ENCODE measurements at regions not wholly inside any gene's neighbourhood (a gene's known extent, or its start where the extent isn't known, plus 50 kb on each side); places are given as distances from the start of the nearest gene placed in this dataset.

DNA sequence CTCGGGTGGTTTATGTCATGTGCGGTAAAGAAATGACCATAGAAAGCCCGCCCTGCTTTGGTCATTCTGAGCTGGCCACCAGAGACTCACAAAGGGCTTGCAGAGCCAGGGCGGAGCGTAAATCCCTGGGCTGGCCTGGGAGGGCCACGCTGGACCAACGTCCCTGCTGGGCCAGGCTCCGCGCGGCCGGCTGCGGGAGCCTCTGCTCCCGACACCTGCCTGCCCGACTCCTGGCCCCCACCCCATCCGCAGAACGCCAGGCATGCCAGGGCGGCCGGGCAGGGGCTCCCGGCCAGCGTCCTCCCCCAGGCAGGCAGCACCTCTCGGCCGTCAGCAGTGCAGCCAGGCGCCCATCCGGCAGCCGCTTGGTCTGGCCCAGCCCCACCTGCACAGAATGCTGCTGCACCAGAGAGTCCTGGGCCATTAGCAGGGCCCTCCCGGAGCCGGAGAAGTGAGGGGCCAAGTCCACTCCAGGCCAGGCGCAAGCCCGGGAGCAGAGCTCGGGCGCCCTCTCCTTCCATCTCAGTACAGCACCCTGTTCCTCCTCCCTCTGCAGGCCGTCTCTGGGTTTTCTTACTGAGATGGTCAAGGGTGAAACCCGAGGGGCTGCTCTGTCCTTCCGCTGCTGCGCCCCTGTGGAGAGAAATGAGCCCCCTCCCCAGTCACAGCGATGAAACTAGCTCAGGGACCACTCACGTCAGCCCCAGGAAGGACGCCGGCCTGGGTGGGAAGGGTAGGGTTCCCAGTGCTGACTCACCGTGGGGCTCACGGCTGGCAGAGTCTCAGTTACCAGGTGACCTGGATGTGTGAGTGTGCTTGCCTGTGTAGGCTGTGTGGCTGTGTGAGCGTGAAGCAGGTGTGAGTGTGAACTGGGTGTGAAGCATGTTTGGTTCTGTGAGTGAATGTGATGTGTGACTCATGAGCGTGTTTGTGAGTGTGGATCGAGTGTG is 83.3 kb downstream of the PTGR3 start:
- TF ChIP-seq CTCF (conservative IDR thresholded peaks at IDR 0.05; ENCODE audit: low read depth, low read length), result no peak
- no peak overlapping the region for H3K4me3 ChIP-seq (ENCODE audit: low read length)
- DNase-seq (ENCODE audit: low read depth), result no peak

DNA sequence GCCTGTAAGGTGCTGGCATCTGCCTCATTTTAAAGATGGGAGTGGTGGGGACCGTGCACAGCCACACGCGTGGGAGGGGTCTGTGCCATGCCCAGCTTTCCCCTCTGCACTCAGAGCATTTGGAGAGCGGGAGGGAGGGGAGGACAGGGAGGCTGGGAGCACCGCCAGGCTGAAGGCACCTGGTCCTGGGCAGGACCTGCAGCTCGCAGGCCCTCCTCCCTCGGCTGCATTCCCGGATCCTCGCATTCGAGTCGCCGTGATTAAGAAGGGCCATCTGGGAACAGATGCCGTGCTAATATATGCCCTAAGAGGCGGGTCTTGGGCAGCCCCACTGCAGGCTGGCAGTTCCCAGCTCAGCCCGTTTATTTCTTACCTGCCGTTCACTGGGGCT is 84.0 kb downstream of the PTGR3 start:
- no peak for DNase-seq (ENCODE audit: low read depth)
- no peak for TF ChIP-seq CTCF (conservative IDR thresholded peaks at IDR 0.05; ENCODE audit: low read depth, low read length)
- no peak overlapping the region for H3K4me3 ChIP-seq (ENCODE audit: low read length)

DNA sequence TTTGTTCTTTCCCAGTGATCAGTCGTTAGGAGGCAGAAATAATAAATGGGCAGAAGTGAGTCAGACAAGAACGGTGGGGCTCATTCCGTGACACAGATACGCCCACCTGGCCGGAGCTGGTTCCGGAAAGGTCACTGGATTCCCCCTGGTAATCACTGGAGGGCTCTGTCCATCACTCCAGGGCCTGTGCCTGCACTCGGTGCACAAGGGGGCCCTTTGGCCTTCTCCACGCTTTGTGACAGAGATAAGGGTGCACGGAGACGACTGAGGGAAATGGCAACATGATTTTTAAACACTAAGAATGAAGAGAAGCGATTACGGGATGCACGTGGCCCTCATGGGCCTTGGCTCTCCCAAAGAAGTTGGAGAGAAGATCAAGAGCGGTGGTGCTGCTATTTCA is 84.4 kb downstream of the PTGR3 start:
- no peak for DNase-seq (ENCODE audit: low read depth)
- no peak for TF ChIP-seq CTCF (conservative IDR thresholded peaks at IDR 0.05; ENCODE audit: low read depth, low read length)
- H3K4me3 ChIP-seq (ENCODE audit: low read length), result no peak overlapping the region

DNA sequence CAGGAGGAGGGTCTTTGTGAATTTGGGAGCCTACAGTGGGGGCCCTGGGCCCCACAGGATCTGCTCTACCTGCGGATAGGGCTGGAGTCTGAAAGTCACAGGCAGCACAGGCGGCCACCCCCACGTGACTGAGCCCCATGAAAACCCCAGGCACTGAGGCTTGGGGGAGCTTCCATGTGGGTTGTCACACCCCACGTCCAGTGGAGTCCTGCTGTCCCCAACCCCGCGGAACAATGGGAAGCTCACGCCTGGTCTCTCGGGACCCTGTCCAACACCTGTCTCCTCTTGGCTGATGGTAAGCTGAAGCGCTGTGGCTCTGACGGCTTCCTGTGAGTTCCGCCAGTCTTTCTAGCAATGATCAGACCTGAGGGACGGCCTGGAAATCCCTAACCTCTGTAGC is 85.8 kb downstream of the PTGR3 start:
- DNase-seq (ENCODE audit: low read depth), result no peak
- no peak for TF ChIP-seq CTCF (conservative IDR thresholded peaks at IDR 0.05; ENCODE audit: low read depth, low read length)

GRCh38 chr18:75122334-75122958 is 86.5 kb downstream of the PTGR3 start:
- DNase-seq (ENCODE audit: low read depth), result no peak
- no peak overlapping the region for H3K4me3 ChIP-seq (ENCODE audit: low read length)
- TF ChIP-seq CTCF (conservative IDR thresholded peaks at IDR 0.05; ENCODE audit: low read depth, low read length), result no peak

More for the DNA sequence above, 85.8 kb downstream of the PTGR3 start:
- no peak overlapping the region for H3K4me3 ChIP-seq (ENCODE audit: low read length)

DNA sequence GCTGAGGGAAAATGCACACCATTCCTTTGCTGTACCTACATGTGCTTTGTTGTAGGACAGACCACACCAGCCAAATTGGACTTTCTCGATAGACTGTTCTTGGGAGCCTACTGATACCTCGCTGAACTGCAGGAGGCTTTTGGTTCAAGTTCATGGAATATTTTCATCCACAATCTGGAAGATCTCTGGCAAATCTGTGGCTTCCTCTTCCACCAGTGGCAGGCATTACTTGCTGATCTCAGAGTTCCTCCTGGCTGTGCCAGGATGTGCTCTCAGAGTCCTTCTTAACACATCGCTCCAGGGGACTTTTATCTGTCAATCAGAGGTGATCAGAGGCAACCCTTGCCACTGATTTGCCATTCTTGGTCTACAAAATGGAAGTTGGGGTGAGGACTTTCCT is 87.7 kb downstream of the PTGR3 start:
- DNase-seq (ENCODE audit: low read depth), result no peak
- no peak for TF ChIP-seq CTCF (conservative IDR thresholded peaks at IDR 0.05; ENCODE audit: low read depth, low read length)
- H3K4me3 ChIP-seq (ENCODE audit: low read length), result no peak overlapping the region

GRCh38 chr18:75120521-75120920 is 88.4 kb downstream of the PTGR3 start:
- TF ChIP-seq CTCF (conservative IDR thresholded peaks at IDR 0.05; ENCODE audit: low read depth, low read length), result no peak
- DNase-seq (ENCODE audit: low read depth), result no peak

More at GRCh38 chr18:75120521-75120920, 88.4 kb downstream of the PTGR3 start:
- H3K4me3 ChIP-seq (ENCODE audit: low read length), result no peak overlapping the region
